ENCODE measurements at regions not wholly inside any gene's neighbourhood (a gene's known extent, or its start where the extent isn't known, plus 50 kb on each side); places are given as distances from the start of the nearest gene placed in this dataset.

GRCh38 chr2:158900345-158900744, 68.1 kb upstream of the TANC1 start:
- Histone ChIP-seq H3K27ac (no peak overlapping the region), H3K4me2 (no peak overlapping the region), H3K4me1 (no peaks in the 10 kb centered on the region), H3K9me3 (no peaks in the 10 kb centered on the region), H3K4me3 (no peak overlapping the region)
- TF ChIP-seq HOXB5 (CRISPR knock-in tag; IDR thresholded peaks at IDR 0.05) (no peak), MYC (IDR thresholded peaks at IDR 0.05; ENCODE audit: borderline replicate concordance, low read length) (no peak), KDM5A (IDR thresholded peaks at IDR 0.05) (no peak), ZC3H11A (IDR thresholded peaks at IDR 0.05) (no peak), POLR2AphosphoS2 (conservative IDR thresholded peaks at IDR 0.05; ENCODE audit: low read length) (no peak), ATOH8 (CRISPR knock-in tag; IDR thresholded peaks at IDR 0.05; ENCODE audit: low read depth) (no peak), ZFP36 (IDR thresholded peaks at IDR 0.05; ENCODE audit: borderline replicate concordance, partially characterized antibody) (no peak)
- 49% methylated on average over 8 of the region's 8 CpGs for WGBS (ENCODE audit: missing lambda C conversion rate)
- FAIRE-seq (no peak), ATAC-seq (no peak), DNase-seq (ENCODE audit: low read depth in 1 of 2, low spot score in 1 of 2) (no peak)
- ChIA-PET POLR2A (no interaction called here), CTCF (interaction anchor here (0.6 to 9.6 kb wide), 5 partner anchors 16 to 905 kb away, joined by 3 to 150 read pairs (median 3); no protein-coding TSS in a partner anchor)

GRCh38 chr2:158902005-158902398, 66.4 kb upstream of the TANC1 start:
- ATAC-seq (peak in 1 of 2 experiments; percentile 10; a peak in 1 of 6 replicates), DNase-seq (ENCODE audit: low read depth in 1 of 2, low spot score in 1 of 2) (no peak), FAIRE-seq (no peak)
- Histone ChIP-seq H3K4me3 (peak overlapping the region; percentile 51; the same call in 2 of the 3 replicates), H3K27ac (peak overlapping the region; percentile 72 to 79; a peak in 3 of 6 replicates), H3K9me3 (no peaks in the 10 kb centered on the region), H3K4me1 (no peaks in the 10 kb centered on the region), H3K4me2 (peak overlapping the region; percentile 81)
- TF ChIP-seq ATOH8 (CRISPR knock-in tag; IDR thresholded peaks at IDR 0.05; ENCODE audit: low read depth) (no peak), BCL3 (IDR thresholded peaks at IDR 0.05) (no peak), HOXA7 (CRISPR knock-in tag; IDR thresholded peaks at IDR 0.05) (no peak), RCOR1 (IDR thresholded peaks at IDR 0.05; ENCODE audit: low read depth, low read length) (no peak), HEYL (CRISPR knock-in tag; IDR thresholded peaks at IDR 0.05) (no peak), MAX (IDR thresholded peaks at IDR 0.05) (no peak)
- ChIA-PET CTCF (interaction anchor here (0.7 to 9.6 kb wide), 13 partner anchors 10 to 810 kb away, joined by 3 to 150 read pairs (median 5); no protein-coding TSS in a partner anchor), POLR2A (no interaction called here)
- 97% methylated on average over 2 of the region's 2 CpGs for WGBS (ENCODE audit: missing lambda C conversion rate)

- no peak overlapping the region for H3K4me2 ChIP-seq
- no peak for TF ChIP-seq GATA3 (IDR thresholded peaks at IDR 0.05; ENCODE audit: borderline replicate concordance)
- no peak for TF ChIP-seq KDM5A (IDR thresholded peaks at IDR 0.05)
- TF ChIP-seq RCOR1 (IDR thresholded peaks at IDR 0.05; ENCODE audit: low read depth, low read length) = no peak
- no peak for TF ChIP-seq PBX3 (IDR thresholded peaks at IDR 0.05)
- TF ChIP-seq FOXS1 (CRISPR knock-in tag; IDR thresholded peaks at IDR 0.05) = no peak
- TF ChIP-seq EHF (CRISPR knock-in tag; IDR thresholded peaks at IDR 0.05) = no peak
- no peak for TF ChIP-seq NFE2L2 (conservative IDR thresholded peaks at IDR 0.05; ENCODE audit: low read length)
- no peak for TF ChIP-seq MAFK (IDR thresholded peaks at IDR 0.05; ENCODE audit: partially characterized antibody)
- no peak for TF ChIP-seq CEBPB (IDR thresholded peaks at IDR 0.05)
- DNase-seq (ENCODE audit: low read depth in 1 of 2, low spot score in 1 of 2) (no peak), FAIRE-seq (no peak), ATAC-seq (no peak)
- CTCF ChIA-PET = interaction anchor here (0.5 to 9.6 kb wide), 6 partner anchors 9 to 266 kb away, joined by 3 to 150 read pairs (median 3); no protein-coding TSS in a partner anchor
- H3K4me1 ChIP-seq = no peaks in the 10 kb centered on the region
- H3K4me3 ChIP-seq = no peak overlapping the region
- WGBS (ENCODE audit: missing lambda C conversion rate) = 68% methylated on average over 2 of the region's 2 CpGs
- H3K9me3 ChIP-seq = no peaks in the 10 kb centered on the region
- no peak overlapping the region for H3K27ac ChIP-seq
- POLR2A ChIA-PET = no interaction called here
These were observed 64.6 kb upstream of the TANC1 start for GRCh38 chr2:158903711-158904405.

Measured in A549 (cell line).